Fibroblast of skin of left biceps (primary cell): ENCODE measurements at regions not wholly inside any gene's neighbourhood (a gene's known extent, or its start where the extent isn't known, plus 50 kb on each side); places are given as distances from the start of the nearest gene placed in this dataset.

ENCODE experiments used
- DNase-seq, 2 experiments: peaks; one replicate each; pipeline ENCODE4 v3.0.0-alpha.2; 2013; ENCODE audit warnings: low read depth in 2 of 2

DNA sequence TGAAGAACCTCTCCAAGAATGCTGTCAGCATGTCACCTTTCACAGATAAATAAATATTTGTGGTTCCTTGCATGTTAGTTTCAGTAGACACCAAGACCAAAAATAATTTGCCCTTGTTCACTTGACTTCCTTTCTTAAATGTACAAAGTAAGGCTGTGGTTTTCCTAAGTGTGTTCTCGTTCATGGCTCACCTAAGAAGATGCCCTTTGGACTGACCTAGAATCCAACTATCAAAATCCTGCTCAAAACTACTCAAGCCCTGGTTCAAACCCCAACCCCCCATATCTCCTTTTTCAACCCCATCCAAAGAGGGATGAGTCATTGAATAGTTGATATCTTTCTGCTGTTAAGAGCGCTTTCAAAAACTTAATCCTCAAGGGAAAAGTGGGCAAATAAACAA lies 247.8 kb upstream of the ZNF507 start:
- no peak for DNase-seq

DNA sequence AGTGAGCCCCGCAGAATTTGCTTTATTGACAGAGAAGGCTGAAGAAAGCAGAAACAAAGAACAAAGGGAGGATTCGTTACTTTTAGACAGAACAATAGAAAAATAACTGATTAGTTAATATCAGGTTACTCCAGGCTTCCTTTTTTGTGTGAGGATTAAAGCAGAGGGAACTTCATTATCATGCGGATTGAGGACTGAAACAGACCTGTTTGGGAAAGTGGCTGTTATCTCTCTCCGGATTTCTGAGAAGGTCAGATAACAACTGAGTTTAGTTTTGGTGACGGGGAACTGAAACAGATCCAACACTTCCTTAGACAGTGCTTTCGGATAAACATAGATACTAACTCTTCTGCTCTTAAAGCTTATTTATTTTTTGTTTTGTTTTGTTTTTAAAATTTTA lies 246.4 kb upstream of the ZNF507 start:
- DNase-seq: no peak

DNA sequence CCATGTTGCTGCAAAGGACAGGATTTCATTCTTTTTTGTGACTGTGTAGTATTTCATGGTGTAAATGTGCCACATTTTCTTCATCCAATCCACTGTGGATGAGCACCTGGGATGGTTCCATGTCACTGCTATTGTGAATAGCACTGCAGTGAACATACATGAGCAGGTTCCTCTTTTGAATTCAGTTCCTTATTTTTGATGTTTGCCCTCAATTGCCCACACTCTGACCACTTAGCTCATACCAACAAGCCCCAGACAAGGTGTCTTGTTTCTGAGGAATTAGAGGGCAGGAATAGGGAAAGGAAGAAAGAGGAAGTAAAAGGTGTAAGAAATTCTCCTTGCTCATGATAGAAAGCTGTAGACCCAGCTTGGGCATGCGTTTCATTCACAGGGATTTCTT lies 244.2 kb upstream of the ZNF507 start:
- no peak for DNase-seq

DNA sequence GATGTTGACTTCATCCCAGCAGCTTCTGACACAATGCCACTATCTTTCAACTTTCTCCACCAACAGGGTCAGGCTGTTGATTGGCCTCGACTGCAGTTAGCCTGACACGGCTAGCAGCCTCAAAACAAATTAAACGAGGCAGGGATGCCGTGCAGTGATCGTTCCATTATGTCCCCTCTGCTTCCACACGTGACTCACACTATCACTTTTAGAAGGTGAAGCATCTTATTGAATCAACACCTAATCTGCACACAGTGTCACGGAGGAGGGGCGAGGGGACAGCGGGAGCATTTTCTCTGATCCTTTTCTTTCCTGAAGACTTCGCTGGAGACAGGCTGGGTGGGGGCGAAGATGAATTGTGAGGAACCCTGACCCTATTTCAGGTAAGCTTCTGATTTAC lies 241.9 kb upstream of the ZNF507 start:
- no peak for DNase-seq

DNA sequence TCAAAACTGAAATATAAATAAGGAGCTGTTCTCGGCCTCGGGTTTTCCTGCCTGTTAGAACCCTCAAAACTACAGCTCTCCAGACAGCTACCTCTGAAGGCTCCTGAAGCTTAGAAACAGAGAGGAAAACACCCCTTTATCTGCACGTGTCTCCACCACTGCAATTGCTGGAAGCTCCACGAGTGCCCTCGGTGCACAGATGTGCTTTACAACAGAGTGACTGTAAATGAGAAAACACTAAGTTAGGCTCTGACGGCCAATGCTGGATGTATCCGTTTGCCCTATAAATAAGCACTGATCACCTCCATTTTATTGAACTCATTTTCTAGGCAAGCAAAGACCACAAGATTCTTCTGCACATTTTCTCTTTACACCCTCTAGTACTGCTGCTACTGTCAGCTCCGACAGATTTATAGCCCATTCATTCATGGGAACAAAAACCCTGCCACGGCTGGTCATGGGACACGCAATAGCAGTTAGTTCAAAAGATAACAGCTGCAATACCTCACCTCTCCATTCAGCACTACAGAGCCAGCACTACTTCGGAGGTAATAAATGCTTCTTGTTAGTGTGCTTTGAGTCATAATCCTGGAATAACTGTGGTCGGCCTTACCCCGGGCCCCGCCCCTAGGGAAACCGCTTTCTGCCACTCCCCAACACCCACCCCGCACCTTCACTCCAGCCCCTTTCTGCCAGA lies 241.1 kb upstream of the ZNF507 start:
- no peak for DNase-seq

DNA sequence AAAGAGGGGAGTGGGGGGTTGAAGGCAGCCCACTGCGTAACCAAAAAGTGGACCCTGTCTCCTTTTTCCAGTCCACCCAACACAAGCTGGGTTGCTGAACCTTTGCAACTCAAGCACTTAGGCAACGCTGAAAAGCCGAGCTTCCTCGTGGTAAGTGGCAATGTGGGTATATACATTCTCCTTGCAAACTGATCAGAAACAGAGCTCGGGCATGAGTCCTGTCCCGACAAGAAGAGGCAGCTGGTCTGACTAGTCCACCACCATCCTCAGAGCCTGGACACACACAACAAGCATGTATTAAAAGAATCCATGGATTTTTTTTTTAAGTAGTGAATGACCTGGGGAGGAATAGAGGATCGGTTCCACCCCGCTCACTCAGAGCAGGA lies 240.6 kb upstream of the ZNF507 start:
- no peak for DNase-seq

DNA sequence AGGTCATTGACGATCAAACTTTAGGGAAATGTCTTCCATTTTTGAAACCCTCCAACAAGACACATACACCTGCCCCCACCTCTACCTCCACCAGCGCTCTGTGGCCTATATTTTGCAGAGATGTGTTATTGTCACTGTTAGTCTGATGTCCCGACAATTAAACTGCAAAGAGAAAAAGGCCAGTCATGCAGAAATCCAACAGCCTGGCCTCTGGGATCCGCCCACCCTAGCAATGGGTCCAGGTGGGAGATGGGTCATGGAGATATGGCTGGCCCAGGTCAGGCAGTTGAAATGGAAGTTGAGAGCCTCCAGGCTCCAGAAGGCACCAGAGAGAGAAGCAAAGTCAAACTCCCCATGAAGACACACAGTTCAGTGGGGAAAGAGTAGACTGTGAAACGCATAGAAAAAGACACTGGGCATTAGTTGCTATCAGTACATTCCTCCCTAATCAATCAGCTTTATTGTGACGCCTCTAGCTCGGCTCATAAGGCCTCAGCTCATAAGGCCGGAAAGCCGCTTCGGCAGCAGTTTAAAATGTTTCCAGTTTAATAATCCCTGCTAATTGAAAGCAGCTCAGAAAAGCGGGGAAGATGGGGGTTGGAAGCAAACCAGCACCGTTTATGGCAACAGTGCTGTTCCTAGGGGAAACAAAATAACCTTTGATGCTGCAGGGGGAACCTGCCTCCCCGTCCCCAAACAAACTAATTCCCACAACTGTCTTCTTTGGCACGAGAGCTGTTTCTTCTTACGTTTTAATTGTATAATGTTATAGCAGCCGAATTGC lies 239.7 kb upstream of the ZNF507 start:
- no peak for DNase-seq

DNA sequence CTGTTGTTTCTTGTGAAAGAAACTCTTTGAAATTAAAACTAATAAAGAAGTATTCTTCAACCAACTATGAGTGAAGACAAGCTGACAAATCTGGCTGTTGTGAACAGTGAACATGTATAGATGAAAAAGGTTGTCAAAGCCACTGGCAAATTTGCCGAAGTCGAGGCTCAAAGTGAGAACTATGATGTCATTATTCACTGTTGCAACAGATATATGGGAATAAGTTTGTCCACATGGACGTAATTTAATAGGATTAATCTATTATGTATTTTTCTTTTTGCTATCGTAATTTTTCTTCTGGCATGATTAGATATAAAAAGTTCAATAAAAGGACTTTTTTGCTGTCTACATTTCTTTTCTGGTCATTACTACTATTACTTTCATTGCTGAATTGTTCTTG lies 223.2 kb upstream of the ZNF507 start:
- no peak for DNase-seq

DNA sequence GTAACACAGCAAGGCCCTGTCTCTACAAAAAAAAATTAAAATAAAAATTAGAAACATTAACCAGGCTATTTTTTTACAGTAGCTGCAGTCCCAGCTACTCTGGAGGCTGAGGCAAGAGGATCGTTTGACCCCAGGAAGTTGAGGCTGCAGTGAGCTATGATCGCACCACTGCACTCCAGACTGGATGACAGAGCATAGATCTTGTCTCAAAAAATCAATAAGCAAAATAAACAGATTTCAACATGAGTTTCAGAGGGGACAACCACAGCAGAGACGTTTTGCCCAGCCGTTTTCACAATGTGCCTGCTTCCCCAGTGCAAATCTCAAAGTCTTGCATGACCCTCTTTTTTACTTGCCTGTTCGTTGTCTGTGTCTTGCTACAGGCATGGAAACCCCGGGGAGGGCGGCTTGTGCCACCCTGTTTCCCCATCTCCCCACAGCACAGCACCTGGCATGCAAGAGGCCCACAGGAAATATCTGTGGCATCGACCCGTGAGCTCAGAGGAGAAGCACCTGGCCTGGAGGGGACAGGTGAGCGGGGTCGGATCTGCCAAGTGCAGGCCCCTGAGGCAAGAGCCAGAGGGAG lies 222.0 kb upstream of the ZNF507 start:
- DNase-seq: no peak

DNA sequence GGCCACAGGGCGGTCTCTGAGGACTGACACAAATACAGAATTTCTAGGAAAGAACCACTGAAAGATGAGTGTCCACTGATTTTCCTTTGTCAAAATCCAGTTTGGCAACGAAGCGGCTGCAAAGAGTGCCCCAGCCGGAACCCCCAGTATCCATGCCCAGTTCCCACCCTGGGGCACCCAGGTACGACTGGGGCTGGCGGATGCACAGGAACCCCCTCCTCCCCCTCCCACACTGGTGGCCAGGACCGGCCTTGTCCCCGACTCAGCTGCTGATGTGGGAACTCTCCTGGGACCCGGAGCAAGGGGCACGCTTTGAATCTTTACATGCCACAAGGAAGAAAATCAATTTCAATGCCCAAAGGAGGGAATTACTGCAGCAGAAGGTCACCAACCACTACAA lies 220.8 kb upstream of the ZNF507 start:
- no peak for DNase-seq

DNA sequence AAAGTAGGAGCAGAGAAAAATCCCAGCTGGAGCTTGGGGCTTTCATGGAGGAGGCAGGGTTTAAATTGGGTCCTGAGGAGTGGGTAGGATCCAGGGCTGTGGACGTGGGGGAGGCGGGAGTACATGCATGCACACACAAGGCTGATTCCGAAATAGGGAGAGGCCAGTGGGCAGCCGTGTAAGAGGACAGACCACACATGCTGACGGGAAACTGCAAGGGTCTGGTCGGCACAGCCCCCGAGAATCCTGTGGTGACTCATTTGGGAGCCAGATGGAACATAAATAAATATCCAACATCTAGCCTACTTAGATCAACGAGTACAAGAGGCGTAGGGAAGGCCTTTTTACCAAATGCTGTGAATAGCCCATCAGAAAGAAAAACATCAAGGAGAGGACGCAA lies 216.3 kb upstream of the ZNF507 start:
- no peak for DNase-seq

DNA sequence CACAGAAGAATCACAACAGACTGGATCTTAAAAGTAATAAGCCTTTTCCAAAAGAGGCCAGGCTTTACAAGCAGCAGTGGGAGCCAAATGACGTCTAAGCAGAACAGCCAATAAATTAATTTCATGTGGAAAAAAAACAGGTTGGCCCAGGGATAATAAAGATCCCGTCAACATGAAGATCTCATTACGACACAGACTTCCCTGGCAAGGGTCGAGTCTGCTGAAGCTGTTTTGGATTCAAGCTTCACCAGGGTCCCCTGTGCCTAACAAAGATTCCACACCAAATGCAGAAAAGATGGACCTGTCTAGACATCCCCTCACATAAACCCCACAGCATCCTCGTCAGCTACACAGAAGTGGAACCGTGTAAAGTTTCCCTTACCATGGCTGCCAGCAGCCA lies 215.1 kb upstream of the ZNF507 start:
- no peak for DNase-seq

DNA sequence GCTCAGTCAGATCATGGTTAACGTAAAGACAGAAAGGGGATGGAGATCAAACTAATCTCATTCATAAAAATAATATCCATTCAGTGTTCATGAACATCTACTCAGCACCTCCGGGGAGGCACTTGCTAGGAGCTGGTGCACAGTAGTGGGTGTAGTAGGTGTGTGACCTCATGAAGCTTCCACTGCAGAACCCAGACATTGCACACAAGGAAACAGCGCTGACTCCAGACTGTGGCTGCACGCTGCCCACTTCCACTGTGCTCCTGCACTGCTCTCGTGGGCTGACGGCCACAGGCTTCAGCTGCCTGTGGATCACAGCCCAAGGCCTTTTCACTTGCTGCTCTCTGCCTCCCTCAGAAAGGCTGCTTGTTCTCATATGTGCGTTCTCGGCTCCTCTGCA lies 214.4 kb upstream of the ZNF507 start:
- DNase-seq: no peak

DNA sequence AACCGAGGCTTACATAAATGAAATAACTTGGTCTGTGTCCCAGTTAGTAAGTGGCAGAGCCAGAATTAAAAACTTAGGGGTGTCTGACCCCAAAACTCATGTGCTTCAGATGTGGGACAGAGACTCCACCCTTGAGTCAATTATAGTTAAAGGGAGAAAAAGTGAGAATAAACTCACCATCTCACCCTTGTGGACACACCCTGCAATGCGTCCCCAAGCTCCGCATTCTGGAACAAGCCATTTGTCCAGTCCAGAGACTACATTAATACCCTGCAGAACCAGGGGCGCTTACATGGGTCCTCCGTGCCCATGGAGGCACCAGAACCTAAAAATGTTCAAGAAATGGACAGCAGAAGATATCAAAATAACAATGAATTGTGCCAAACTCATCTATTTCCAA lies 207.0 kb upstream of the ZNF507 start:
- DNase-seq: no peak

DNA sequence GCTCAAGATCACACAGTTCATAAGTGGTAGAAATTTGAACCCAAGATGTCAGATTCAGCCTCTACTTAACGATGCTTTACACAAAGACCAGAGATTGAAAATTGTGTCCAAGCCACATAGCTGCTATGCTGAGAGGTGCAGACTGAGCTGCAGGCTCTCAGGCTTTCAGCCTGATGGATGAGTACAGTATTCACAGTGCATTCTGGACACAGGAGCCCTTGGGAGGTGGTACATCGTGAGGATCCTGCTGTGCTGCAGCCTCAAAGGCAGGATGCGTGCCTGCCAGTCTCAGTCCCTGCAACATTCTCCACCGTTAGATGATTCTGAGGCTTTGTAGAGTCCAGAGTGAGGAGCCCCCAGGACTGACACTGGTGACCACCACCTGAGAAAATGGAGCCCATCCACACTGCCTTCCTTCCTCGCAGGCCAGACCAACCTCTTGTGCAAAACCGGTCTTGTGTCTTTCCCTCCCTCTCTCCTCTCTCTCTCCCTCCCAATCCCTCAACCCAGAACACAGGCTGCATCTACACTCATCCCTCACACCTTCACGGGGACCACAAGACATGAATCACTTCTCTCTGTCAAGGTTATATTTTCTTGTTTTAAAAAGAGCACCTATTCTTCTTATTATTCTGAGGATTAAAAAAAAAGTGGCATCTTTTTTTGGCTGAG lies 203.4 kb upstream of the ZNF507 start:
- DNase-seq: no peak

DNA sequence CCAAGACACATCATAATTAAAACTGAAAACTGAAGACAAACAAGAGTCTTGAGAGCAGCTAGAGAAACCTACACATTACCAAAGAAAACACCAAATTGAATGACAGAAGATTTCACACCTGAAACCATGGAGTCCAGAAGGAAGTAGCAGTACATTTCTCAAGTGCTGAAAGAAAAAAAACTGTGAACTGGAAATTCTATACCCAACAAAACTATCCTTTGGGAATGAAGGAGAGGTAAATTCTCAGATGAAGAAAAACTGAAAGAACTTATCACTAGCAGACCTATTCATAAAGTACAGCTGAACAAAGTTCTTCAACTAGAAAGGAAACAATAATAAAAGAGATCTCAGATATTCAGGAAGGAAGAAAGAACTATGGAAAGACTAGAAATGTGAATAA lies 198.7 kb upstream of the ZNF507 start:
- no peak for DNase-seq

DNA sequence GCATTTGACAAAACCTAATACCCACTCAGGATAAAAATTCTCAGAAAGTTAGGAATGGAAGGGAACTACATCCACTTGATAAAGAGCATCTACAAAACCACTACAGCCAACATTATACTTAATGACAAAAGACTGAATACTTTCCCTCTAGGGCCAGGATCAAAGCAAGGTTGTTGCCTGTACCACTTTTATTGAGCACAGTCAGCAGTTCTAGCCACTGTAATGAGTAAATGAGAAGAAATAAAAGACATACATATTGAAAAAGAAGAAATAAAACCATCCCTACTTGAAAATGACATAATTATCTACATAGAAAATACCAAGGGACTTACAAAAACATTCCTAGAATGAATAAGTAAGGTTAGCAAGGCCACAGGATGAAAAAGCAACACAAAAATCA lies 194.8 kb upstream of the ZNF507 start:
- DNase-seq: no peak

DNA sequence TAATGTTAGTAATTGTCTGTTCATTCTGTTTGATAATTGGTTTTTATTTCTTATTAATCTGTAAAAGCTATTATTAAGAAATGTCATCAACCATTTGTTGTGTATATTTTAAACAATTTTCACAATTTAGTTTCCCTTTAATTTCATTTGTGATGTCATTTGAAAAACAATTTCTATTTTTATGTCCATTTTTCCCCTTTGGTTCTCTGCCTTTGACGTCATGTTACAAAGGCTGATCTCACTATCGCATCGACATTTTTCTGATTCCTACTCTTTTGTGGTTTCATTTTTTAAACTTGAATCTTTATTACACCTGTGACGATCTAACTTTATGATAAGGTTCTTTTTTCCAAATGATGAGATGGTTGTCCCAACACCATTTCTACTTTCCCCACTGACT lies 191.0 kb upstream of the ZNF507 start:
- DNase-seq: no peak

DNA sequence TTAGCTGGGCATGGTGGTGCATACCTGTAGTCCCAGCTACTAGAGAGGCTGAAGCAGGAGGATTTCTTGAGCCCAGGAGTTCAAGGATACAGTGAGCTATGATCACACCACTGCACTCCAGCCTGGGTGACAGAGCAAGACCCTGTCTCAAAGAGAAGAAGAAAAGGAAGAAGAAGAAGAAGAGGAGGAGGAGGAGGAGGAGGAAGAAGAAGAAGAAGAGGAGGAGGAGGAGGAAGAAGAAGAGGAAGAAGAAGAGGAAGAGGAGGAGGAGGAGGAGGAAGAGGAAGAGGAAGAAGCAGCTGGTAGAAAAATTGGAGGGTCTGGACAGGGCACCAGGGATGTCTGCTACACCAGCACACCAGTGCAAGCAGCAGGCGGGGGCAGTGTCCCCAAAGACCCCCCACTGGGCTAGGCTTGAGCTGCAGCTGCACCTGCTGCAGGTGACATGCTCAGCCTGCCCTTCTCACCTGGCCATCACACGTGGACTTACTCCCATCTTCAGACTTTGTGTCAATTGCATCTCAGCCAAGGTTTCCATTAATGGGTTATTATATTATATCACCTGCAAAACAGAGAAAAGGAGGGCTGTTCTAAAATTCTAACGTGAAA lies 180.9 kb upstream of the ZNF507 start:
- no peak for DNase-seq

DNA sequence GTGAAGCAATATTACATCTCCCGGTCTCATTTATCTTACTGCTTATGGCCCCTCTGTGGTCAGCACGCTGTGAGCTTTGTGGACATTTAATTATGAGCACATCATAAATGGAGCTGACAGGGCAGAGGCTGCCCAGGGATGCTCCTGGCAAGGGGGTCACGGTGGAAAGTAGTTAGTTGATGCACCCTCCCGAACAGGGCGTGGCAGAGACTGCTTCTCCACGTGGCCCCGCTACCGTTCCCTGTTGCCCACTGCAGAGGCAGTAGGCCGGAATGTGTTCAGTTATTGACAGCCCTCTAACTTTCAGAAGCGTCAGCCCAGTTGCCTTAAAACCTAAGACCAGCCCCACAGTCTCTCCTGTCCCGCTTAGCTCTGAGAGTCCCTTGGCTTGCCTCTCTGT lies 180.3 kb upstream of the ZNF507 start:
- DNase-seq: no peak

DNA sequence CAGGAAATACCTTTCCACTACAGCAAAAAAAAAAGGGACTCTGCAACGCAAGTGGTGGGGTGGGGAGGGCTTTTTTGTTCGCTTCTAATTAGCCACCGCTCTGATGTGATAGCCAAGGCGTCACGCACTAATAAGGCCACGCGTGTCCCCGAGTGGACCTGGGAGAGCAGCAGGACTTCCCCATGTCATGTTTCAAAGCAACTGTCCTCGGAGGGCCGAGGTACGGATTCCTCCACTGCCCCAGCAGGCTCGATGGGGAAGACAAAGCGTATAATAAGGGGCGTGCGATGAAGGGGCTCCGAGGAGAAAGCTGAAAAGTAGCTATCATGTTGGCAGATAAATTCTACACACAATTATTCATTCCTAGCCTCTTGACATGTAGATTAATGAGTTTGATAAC lies 179.7 kb upstream of the ZNF507 start:
- no peak for DNase-seq

DNA sequence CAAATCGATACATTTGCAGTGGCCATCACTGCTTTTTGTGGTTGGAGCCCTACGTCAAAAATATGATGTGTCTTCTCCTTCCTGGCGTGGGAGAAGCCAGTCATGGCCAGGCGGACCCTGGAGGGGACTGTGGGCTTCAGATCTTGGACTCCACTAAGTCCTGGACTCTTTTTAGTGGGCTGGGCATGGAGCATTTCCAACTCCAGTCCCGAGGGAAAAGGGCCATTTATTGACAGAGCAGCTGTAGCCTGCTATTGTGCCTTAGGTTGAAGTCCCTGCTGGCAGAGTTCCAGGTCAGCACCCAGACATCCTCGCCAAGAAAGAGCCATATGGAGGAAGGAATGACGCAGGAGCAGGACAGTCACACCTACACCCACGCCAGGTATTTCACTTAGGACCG lies 179.2 kb upstream of the ZNF507 start:
- no peak for DNase-seq
